Islet precursor cell (in vitro differentiated cells): ENCODE measurements at regions not wholly inside any gene's neighbourhood (a gene's known extent, or its start where the extent isn't known, plus 50 kb on each side); places are given as distances from the start of the nearest gene placed in this dataset.

ENCODE experiments used
- DNase-seq: peaks from one replicate; pipeline ENCODE4 v3.0.0-alpha.2; 2018

- DNase-seq = no peak
Measured at GRCh38 chr12:93043877-93044209, 114.7 kb upstream of the EEA1 start.

GRCh38 chr12:93047118-93047517, 118.0 kb upstream of the EEA1 start:
- DNase-seq = no peak

GRCh38 chr12:93048656-93049055, 119.6 kb upstream of the EEA1 start:
- no peak for DNase-seq

- no peak for DNase-seq
Measured at GRCh38 chr12:93050026-93050747, 121.1 kb upstream of the EEA1 start.

- no peak for DNase-seq
Measured at GRCh38 chr12:93050748-93051081, 121.6 kb upstream of the EEA1 start.

- no peak for DNase-seq
Measured at GRCh38 chr12:93054021-93054420, 124.9 kb upstream of the EEA1 start.

GRCh38 chr12:93055221-93055620, 126.1 kb upstream of the EEA1 start:
- DNase-seq = no peak

- DNase-seq = no peak
Measured at GRCh38 chr12:93056971-93057535, 128.0 kb upstream of the EEA1 start.

GRCh38 chr12:93058280-93058679, 129.2 kb upstream of the EEA1 start:
- no peak for DNase-seq

GRCh38 chr12:93059288-93059687, 130.2 kb upstream of the EEA1 start:
- no peak for DNase-seq

- no peak for DNase-seq
Measured at GRCh38 chr12:93059925-93060665, 131.0 kb upstream of the EEA1 start.

- no peak for DNase-seq
Measured at GRCh38 chr12:93060666-93061472, 131.8 kb upstream of the EEA1 start.

GRCh38 chr12:93061473-93062419, 132.7 kb upstream of the EEA1 start:
- no peak for DNase-seq

- no peak for DNase-seq
Measured at GRCh38 chr12:93065896-93066295, 136.8 kb upstream of the EEA1 start.

GRCh38 chr12:93072340-93072739, 143.2 kb upstream of the EEA1 start:
- no peak for DNase-seq

- no peak for DNase-seq
Measured at GRCh38 chr12:93073324-93073723, 144.2 kb upstream of the EEA1 start.

GRCh38 chr12:93078059-93078458, 149.0 kb upstream of the EEA1 start:
- no peak for DNase-seq

- DNase-seq = no peak
Measured at GRCh38 chr12:93078577-93078976, 149.5 kb upstream of the EEA1 start.

- DNase-seq = no peak
Measured at GRCh38 chr12:93079271-93079670, 150.2 kb upstream of the EEA1 start.

- no peak for DNase-seq
Measured at GRCh38 chr12:93079976-93080375, 150.9 kb upstream of the EEA1 start.

- no peak for DNase-seq
Measured at GRCh38 chr12:93080452-93080851, 151.4 kb upstream of the EEA1 start.
